H9 (cell line): ENCODE measurements at regions not wholly inside any gene's neighbourhood (a gene's known extent, or its start where the extent isn't known, plus 50 kb on each side); places are given as distances from the start of the nearest gene placed in this dataset.

ENCODE experiments used
- DNase-seq: peaks from one replicate; pipeline ENCODE4 v3.0.0-alpha.2; 2017
- H2AFZ ChIP-seq: one replicate; pipeline ENCODE4 v1.6.1; 2013; ENCODE audit warnings: mild to moderate bottlenecking, low read length, control low read depth, moderate library complexity
- H2AK5ac ChIP-seq: 2 replicates; pipeline ENCODE4 v1.6.1; 2013; ENCODE audit warnings: low read length, control low read depth, mixed read lengths; ENCODE audit not compliant: insufficient read length
- H2BK120ac ChIP-seq: one replicate; pipeline ENCODE4 v1.6.1; 2013; ENCODE audit warnings: low read depth, mild to moderate bottlenecking, low read length, control low read depth, inconsistent platforms; ENCODE audit not compliant: poor library complexity, severe bottlenecking
- H2BK12ac ChIP-seq: 2 replicates; pipeline ENCODE4 v1.6.1; 2013; ENCODE audit warnings: low read length, control low read depth, mixed read lengths, low read depth; ENCODE audit not compliant: insufficient read length
- H2BK15ac ChIP-seq: 2 replicates; pipeline ENCODE4 v1.6.1; 2013; ENCODE audit warnings: low read depth, low read length, control low read depth
- H2BK20ac ChIP-seq: one replicate; pipeline ENCODE4 v1.6.1; 2013; ENCODE audit warnings: low read depth, mild to moderate bottlenecking, low read length, control low read depth, inconsistent platforms; ENCODE audit not compliant: poor library complexity, severe bottlenecking
- H2BK5ac ChIP-seq: 2 replicates; pipeline ENCODE4 v1.6.1; 2013; ENCODE audit warnings: low read length, control low read depth, mixed read lengths; ENCODE audit not compliant: insufficient read length
- H3K14ac ChIP-seq: 2 replicates; pipeline ENCODE4 v1.6.1; 2013; ENCODE audit warnings: low read length, control low read depth; ENCODE audit not compliant: insufficient read depth
- H3K18ac ChIP-seq: 2 replicates; pipeline ENCODE4 v1.6.1; 2013; ENCODE audit warnings: low read depth, mild to moderate bottlenecking, mixed read lengths, low read length, control low read depth; ENCODE audit not compliant: insufficient read length
- H3K23ac ChIP-seq: 2 replicates; pipeline ENCODE4 v1.6.1; 2013; ENCODE audit warnings: low read length, control low read depth, mixed read lengths, low read depth; ENCODE audit not compliant: insufficient read length
- H3K23me2 ChIP-seq: 2 replicates; pipeline ENCODE4 v1.6.1; 2013; ENCODE audit warnings: low read depth, mild to moderate bottlenecking, mixed read lengths, low read length, control low read depth; ENCODE audit not compliant: insufficient read length, poor library complexity, severe bottlenecking
- H3K27ac ChIP-seq: 2 replicates; pipeline ENCODE4 v1.5.1; 2013; ENCODE audit warnings: low read length, control low read depth, mixed read lengths, low read depth; ENCODE audit not compliant: insufficient read length
- H3K27me3 ChIP-seq: 2 replicates; pipeline ENCODE4 v1.6.1; 2013; ENCODE audit warnings: low read length, control low read depth, inconsistent platforms; ENCODE audit not compliant: insufficient read depth
- H3K4ac ChIP-seq: 2 replicates; pipeline ENCODE4 v1.6.1; 2013; ENCODE audit warnings: low read depth, mild to moderate bottlenecking, control low read depth, inconsistent platforms, low read length, moderate library complexity
- H3K4me1 ChIP-seq: 2 replicates; pipeline ENCODE4 v1.6.1; 2013; ENCODE audit warnings: low read length, control low read depth, inconsistent platforms; ENCODE audit not compliant: insufficient read depth
- H3K4me2 ChIP-seq: 2 replicates; pipeline ENCODE4 v1.6.1; 2013; ENCODE audit warnings: low read length, control low read depth, mixed read lengths; ENCODE audit not compliant: insufficient read length, insufficient read depth
- H3K56ac ChIP-seq: 2 replicates; pipeline ENCODE4 v1.6.1; 2013; ENCODE audit warnings: low read depth, mild to moderate bottlenecking, mixed read lengths, low read length, control low read depth; ENCODE audit not compliant: insufficient read length
- H3K79me1 ChIP-seq: 2 replicates; pipeline ENCODE4 v1.6.1; 2013; ENCODE audit warnings: low read depth, mild to moderate bottlenecking, moderate library complexity, low read length, control low read depth, inconsistent platforms; ENCODE audit not compliant: insufficient read depth, poor library complexity, severe bottlenecking
- H3K79me2 ChIP-seq: 2 replicates; pipeline ENCODE4 v1.6.1; 2013; ENCODE audit warnings: low read length, control low read depth, inconsistent platforms; ENCODE audit not compliant: insufficient read depth
- H3K9ac ChIP-seq: 2 replicates; pipeline ENCODE4 v1.6.1; 2013; ENCODE audit warnings: low read length, control low read depth, mixed read lengths; ENCODE audit not compliant: insufficient read length; ENCODE audit errors: extremely low read depth
- H3K9me3 ChIP-seq: one replicate; pipeline ENCODE4 v1.6.1; 2013; ENCODE audit warnings: low read depth, low read length, inconsistent platforms; ENCODE audit not compliant: control insufficient read depth
- H3T11ph ChIP-seq: one replicate; pipeline ENCODE4 v1.6.1; 2013; ENCODE audit warnings: mild to moderate bottlenecking, low read length, control low read depth, inconsistent platforms
- H4K20me1 ChIP-seq: one replicate; pipeline ENCODE4 v1.6.1; 2013; ENCODE audit not compliant: control insufficient read depth, insufficient read length, insufficient read depth
- H4K5ac ChIP-seq: 2 replicates; pipeline ENCODE4 v1.6.1; 2013; ENCODE audit warnings: low read depth, mild to moderate bottlenecking, mixed read lengths, low read length, control low read depth; ENCODE audit not compliant: insufficient read length
- H4K8ac ChIP-seq: replicated peaks from 2 replicates; pipeline ENCODE4 v1.6.1; 2013; ENCODE audit warnings: low read length, control low read depth, mixed read lengths, low read depth; ENCODE audit not compliant: insufficient read length
- H4K91ac ChIP-seq: 2 replicates; pipeline ENCODE4 v1.6.1; 2013; ENCODE audit warnings: low read depth, mild to moderate bottlenecking, moderate library complexity, mixed read lengths, low read length, control low read depth; ENCODE audit not compliant: insufficient read length
- H3K27ac Mint-ChIP-seq, 3 experiments: 2 replicates in 2 of 3; 3 replicates in 1 of 3; pipeline ENCODE4 v1.8.0; 2020 to 2021; ENCODE audit warnings: mixed read lengths in 3 of 3, mild to moderate bottlenecking in 1 of 3, moderate library complexity in 1 of 3
- H3K27me3 Mint-ChIP-seq: 2 replicates; pipeline ENCODE4 v1.8.0; 2021; ENCODE audit warnings: low read depth, mild to moderate bottlenecking, moderate library complexity, mixed read lengths
- H3K36me3 Mint-ChIP-seq, 3 experiments: 2 replicates in 2 of 3; 3 replicates in 1 of 3; pipeline ENCODE4 v1.8.0; 2020 to 2021; ENCODE audit warnings: low read depth in 3 of 3, mixed read lengths in 3 of 3; ENCODE audit not compliant: insufficient read depth in 1 of 3
- H3K4me1 Mint-ChIP-seq, 2 experiments: 2 replicates each; pipeline ENCODE4 v1.8.0; 2020; ENCODE audit warnings: mixed read lengths in 2 of 2
- H3K4me3 Mint-ChIP-seq, 2 experiments: 2 replicates in 1 of 2; 3 replicates in 1 of 2; pipeline ENCODE4 v1.8.0; 2020 to 2021; ENCODE audit warnings: mild to moderate bottlenecking in 2 of 2, mixed read lengths in 2 of 2, moderate library complexity in 1 of 2
- H3K9me3 Mint-ChIP-seq, 2 experiments: 2 replicates in 1 of 2; 3 replicates in 1 of 2; pipeline ENCODE4 v1.8.0; 2020; ENCODE audit warnings: mild to moderate bottlenecking in 2 of 2, mixed read lengths in 2 of 2, moderate library complexity in 1 of 2
- WGBS: extraction: QIAGEN DNeasy Blood & Tissue Kit; methylation state at CpG from one replicate; pipeline ENCODE4 v1.1.7; 2013; ENCODE audit warnings: missing lambda C conversion rate, low lambda C conversion rate, mixed read lengths; ENCODE audit not compliant: insufficient read length; ENCODE audit errors: extremely low coverage; 5-methylcytosine and 5-hydroxymethylcytosine counted together
- TF ChIP-seq, protein P1 (sequence below): fragments of 200-600 bp; sonication (generic); conservative IDR thresholded peaks from 3 replicates; pipeline ENCODE4 v1.8.0; 2021; ENCODE audit warnings: antibody characterized with exemption, mild to moderate bottlenecking

DNA sequence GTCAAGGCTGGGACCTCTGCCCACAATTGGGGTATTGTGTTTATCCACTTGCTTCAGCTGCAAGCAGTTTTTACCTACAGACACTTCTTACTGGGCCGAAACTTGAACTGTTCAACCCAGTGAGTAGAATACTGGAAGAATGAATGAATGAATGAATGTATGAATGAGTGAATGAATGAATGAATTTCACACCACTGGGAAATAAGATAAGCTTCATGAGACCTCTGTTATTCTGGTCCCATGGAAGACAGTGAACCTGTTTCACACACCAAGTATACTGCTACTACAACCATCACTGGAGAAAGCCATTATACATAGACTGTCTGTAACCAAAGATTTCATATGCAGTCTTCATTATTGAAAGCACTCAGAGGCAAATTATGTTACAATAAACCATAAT, 295.0 kb upstream of the GULP1 start:
- no peak overlapping the region for H4K91ac ChIP-seq
- no peak overlapping the region for H3K4me2 ChIP-seq
- H3K23me2 ChIP-seq: no peaks in the 10 kb centered on the region
- TF ChIP-seq, protein P1, sequence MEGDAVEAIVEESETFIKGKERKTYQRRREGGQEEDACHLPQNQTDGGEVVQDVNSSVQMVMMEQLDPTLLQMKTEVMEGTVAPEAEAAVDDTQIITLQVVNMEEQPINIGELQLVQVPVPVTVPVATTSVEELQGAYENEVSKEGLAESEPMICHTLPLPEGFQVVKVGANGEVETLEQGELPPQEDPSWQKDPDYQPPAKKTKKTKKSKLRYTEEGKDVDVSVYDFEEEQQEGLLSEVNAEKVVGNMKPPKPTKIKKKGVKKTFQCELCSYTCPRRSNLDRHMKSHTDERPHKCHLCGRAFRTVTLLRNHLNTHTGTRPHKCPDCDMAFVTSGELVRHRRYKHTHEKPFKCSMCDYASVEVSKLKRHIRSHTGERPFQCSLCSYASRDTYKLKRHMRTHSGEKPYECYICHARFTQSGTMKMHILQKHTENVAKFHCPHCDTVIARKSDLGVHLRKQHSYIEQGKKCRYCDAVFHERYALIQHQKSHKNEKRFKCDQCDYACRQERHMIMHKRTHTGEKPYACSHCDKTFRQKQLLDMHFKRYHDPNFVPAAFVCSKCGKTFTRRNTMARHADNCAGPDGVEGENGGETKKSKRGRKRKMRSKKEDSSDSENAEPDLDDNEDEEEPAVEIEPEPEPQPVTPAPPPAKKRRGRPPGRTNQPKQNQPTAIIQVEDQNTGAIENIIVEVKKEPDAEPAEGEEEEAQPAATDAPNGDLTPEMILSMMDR: no peak
- H3K36me3 Mint-ChIP-seq: no peaks in the 10 kb centered on the region
- H2BK120ac ChIP-seq: no peak overlapping the region
- H2BK20ac ChIP-seq: no peak overlapping the region
- no peak overlapping the region for H2BK12ac ChIP-seq
- no peaks in the 10 kb centered on the region for H4K20me1 ChIP-seq
- H3K27me3 ChIP-seq: no peaks in the 10 kb centered on the region
- H4K5ac ChIP-seq: no peak overlapping the region
- no peaks in the 10 kb centered on the region for H3K79me1 ChIP-seq
- no peak overlapping the region for H3K27ac ChIP-seq
- peaks cover 16% of the 10 kb centered on the region for H3K4me1 ChIP-seq
- peaks cover 63 to 78% of the 10 kb centered on the region in 2 experiments for H3K4me1 Mint-ChIP-seq
- no peak overlapping the region for H3K14ac ChIP-seq
- no peak overlapping the region for H2AK5ac ChIP-seq
- no peak overlapping the region for H3K9ac ChIP-seq
- H4K8ac ChIP-seq: no peak overlapping the region
- no peak overlapping the region for H3K23ac ChIP-seq
- H3K27ac Mint-ChIP-seq: no peak overlapping the region
- H3K56ac ChIP-seq: no peak overlapping the region
- no peaks in the 10 kb centered on the region for H3K9me3 Mint-ChIP-seq
- H3K18ac ChIP-seq: no peak overlapping the region
- H2BK5ac ChIP-seq: no peak overlapping the region
- no peak overlapping the region for H2AFZ ChIP-seq
- H3K27me3 Mint-ChIP-seq: no peaks in the 10 kb centered on the region
- H3T11ph ChIP-seq: no peak overlapping the region
- no CpG with 5 or more reads among the region's 1 CpG for WGBS
- no peaks in the 10 kb centered on the region for H3K9me3 ChIP-seq
- H3K79me2 ChIP-seq: no peaks in the 10 kb centered on the region; the same call in 1 of the 2 replicates
- H3K4me3 Mint-ChIP-seq: no peak overlapping the region
- H3K4ac ChIP-seq: no peak overlapping the region
- H2BK15ac ChIP-seq: no peak overlapping the region
- DNase-seq: no peak
